Caco-2 (cell line): ENCODE measurements at regions not wholly inside any gene's neighbourhood (a gene's known extent, or its start where the extent isn't known, plus 50 kb on each side); places are given as distances from the start of the nearest gene placed in this dataset.

ENCODE experiments used
- BruUV-seq: library from RNA; stranded (reverse); fragments of 400-500 nt; replicated peaks from 2 replicates; lab custom pipeline; 2021; lab: Mats Ljungman, UMichigan
- CTCF ChIA-PET: fragments of 300-600 bp; sonication (Branson Sonifier 250); formaldehyde crosslinking; loops from one replicate; lab custom pipeline; 2022; ENCODE audit warnings: antibody characterized with exemption; lab: Charles Lee
- POLR2A ChIA-PET: fragments of 300-600 bp; sonication (Branson Sonifier 250); formaldehyde crosslinking; loops from one replicate; lab custom pipeline; 2022; ENCODE audit warnings: antibody characterized with exemption; lab: Charles Lee
- DNase-seq, 2 experiments: peaks; one replicate each; pipeline versions ENCODE4 v3.0.0 to v3.0.0-alpha.2; 2020 to 2022
- H3K27me3 ChIP-seq: replicated peaks from 2 replicates; pipeline ENCODE4 v1.6.0; 2011; ENCODE audit warnings: low read length; ENCODE audit not compliant: control insufficient read depth, insufficient read depth
- H3K36me3 ChIP-seq: 2 replicates; pipeline ENCODE4 v1.5.1; 2011; ENCODE audit warnings: low read length; ENCODE audit not compliant: control insufficient read depth, insufficient read depth
- H3K4me1 ChIP-seq: fragments of 250-450 bp; sonication (Bioruptor Pico); 2 replicates; pipeline ENCODE4 v1.5.1; 2020; ENCODE audit warnings: mild to moderate bottlenecking
- H3K4me3 ChIP-seq: 2 replicates; pipeline ENCODE4 v1.5.1; 2011; ENCODE audit warnings: low read depth, mild to moderate bottlenecking, control low read depth, low read length
- H3K9me3 ChIP-seq: fragments of 250-450 bp; sonication (Bioruptor Pico); 2 replicates; pipeline ENCODE4 v1.5.1; 2020; ENCODE audit warnings: mild to moderate bottlenecking, moderate library complexity
- H3K27ac Mint-ChIP-seq: one replicate; pipeline ENCODE4 v1.8.0; 2022; ENCODE audit warnings: mixed read lengths; ENCODE audit not compliant: unreplicated experiment
- H3K27me3 Mint-ChIP-seq: one replicate; pipeline ENCODE4 v1.8.0; 2022; ENCODE audit warnings: mixed read lengths; ENCODE audit not compliant: insufficient read depth, unreplicated experiment
- H3K36me3 Mint-ChIP-seq: one replicate; pipeline ENCODE4 v1.8.0; 2022; ENCODE audit warnings: mild to moderate bottlenecking, mixed read lengths; ENCODE audit not compliant: insufficient read depth, unreplicated experiment
- H3K4me1 Mint-ChIP-seq: one replicate; pipeline ENCODE4 v1.8.0; 2022; ENCODE audit warnings: low read depth, mixed read lengths; ENCODE audit not compliant: unreplicated experiment
- H3K4me3 Mint-ChIP-seq: one replicate; pipeline ENCODE4 v1.8.0; 2022; ENCODE audit warnings: mild to moderate bottlenecking, moderate library complexity, mixed read lengths; ENCODE audit not compliant: unreplicated experiment
- H3K9me3 Mint-ChIP-seq: one replicate; pipeline ENCODE4 v1.8.0; 2022; ENCODE audit warnings: mixed read lengths; ENCODE audit not compliant: unreplicated experiment
- intact Hi-C: fragments of 100-400 bp; cut with micrococcal nuclease; formaldehyde crosslinking; loops from one replicate; pipeline ENCODE4 v1.10.0; 2022; ENCODE audit not compliant: unreplicated experiment
- TF ChIP-seq, protein P1 (sequence below), 2 experiments: fragments of 200-600 bp in 1 of 2; IDR thresholded peaks; 1 replicate in 1 of 2; 2 replicates in 1 of 2; pipeline versions ENCODE4 v1.5.1 to v1.8.0; 2011 to 2022; ENCODE audit warnings: antibody characterized with exemption in 1 of 2, control low read depth in 1 of 2, inconsistent platforms in 1 of 2, low read depth in 1 of 2, low read length in 1 of 2, mild to moderate bottlenecking in 1 of 2, moderate library complexity in 1 of 2; ENCODE audit not compliant: insufficient read depth in 1 of 2, severe bottlenecking in 1 of 2, unreplicated experiment in 1 of 2

DNA sequence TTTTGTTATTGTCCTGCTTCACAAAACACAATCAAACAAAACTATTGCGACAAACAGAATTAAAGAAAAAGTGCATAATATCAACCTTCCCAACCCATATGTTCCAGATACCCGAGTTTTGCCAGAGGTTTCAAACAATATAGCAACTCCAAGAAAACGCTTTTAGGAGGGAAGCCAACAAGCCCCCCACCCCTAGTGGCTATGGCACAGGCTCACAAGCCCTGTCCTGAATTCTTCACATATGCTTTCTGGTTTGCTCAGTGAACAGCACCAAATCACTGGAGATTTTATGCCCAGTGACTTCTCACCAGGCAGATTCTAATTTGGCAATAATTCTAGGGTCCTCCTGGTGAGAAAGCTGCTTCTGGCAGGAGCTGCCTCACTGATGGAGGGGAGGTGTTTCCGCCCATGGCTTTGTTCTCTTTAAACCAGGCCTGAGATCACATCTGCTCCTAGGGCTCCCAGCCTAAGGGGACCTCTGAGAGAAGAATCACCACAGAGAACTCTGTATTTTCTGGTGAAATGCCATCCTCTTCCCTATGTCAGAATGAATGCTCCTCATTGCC lies 1982.4 kb downstream of the EFNA5 start:
- Mint-ChIP-seq H3K27ac (no peak overlapping the region), H3K27me3 (no peaks in the 10 kb centered on the region), H3K4me1 (no peaks in the 10 kb centered on the region), H3K36me3 (no peaks in the 10 kb centered on the region), H3K4me3 (no peak overlapping the region), H3K9me3 (no peaks in the 10 kb centered on the region)
- H3K36me3 ChIP-seq = no peaks in the 10 kb centered on the region
- DNase-seq = no peak
- H3K9me3 ChIP-seq = no peaks in the 10 kb centered on the region
- intact Hi-C loops = no loop called here
- peaks cover 3% of the 10 kb centered on the region; the same call in 1 of the 2 replicates for H3K4me1 ChIP-seq
- H3K4me3 ChIP-seq = no peak overlapping the region
- no TSS peak for BruUV-seq
- CTCF ChIA-PET = no interaction called here
- POLR2A ChIA-PET = no interaction called here
- TF ChIP-seq, protein P1, sequence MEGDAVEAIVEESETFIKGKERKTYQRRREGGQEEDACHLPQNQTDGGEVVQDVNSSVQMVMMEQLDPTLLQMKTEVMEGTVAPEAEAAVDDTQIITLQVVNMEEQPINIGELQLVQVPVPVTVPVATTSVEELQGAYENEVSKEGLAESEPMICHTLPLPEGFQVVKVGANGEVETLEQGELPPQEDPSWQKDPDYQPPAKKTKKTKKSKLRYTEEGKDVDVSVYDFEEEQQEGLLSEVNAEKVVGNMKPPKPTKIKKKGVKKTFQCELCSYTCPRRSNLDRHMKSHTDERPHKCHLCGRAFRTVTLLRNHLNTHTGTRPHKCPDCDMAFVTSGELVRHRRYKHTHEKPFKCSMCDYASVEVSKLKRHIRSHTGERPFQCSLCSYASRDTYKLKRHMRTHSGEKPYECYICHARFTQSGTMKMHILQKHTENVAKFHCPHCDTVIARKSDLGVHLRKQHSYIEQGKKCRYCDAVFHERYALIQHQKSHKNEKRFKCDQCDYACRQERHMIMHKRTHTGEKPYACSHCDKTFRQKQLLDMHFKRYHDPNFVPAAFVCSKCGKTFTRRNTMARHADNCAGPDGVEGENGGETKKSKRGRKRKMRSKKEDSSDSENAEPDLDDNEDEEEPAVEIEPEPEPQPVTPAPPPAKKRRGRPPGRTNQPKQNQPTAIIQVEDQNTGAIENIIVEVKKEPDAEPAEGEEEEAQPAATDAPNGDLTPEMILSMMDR (IDR thresholded peaks at IDR 0.05; ENCODE audit: insufficient read depth in 1 of 2, low read depth in 1 of 2, low read length in 1 of 2, severe bottlenecking in 1 of 2, unreplicated experiment in 1 of 2) = no peak
- H3K27me3 ChIP-seq = no peaks in the 10 kb centered on the region

DNA sequence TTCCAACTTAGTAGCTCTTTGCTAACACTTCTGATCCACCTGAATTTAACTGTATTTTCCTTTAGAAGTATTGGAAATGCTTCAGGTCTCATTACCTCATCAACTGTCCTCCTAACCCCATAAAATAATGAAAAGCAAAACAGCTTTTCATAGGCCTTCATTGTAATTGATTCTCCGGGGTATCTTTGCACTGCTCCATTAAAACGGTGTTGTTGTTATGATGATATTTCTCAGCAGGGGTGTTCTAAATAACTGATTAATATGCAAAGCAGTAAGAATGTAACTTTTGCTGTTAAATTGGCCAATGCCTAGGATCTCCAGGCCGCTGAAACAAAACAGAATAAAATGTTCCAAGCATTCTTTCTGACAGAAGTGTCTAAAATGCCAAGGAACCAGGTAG lies 1983.2 kb downstream of the EFNA5 start:
- ChIA-PET POLR2A (no interaction called here), CTCF (no interaction called here)
- no TSS peak for BruUV-seq
- intact Hi-C loops = no loop called here
- Histone ChIP-seq H3K36me3 (no peaks in the 10 kb centered on the region), H3K4me1 (peaks cover 3% of the 10 kb centered on the region; the same call in 1 of the 2 replicates), H3K9me3 (no peaks in the 10 kb centered on the region), H3K4me3 (no peak overlapping the region), H3K27me3 (no peaks in the 10 kb centered on the region)
- Mint-ChIP-seq H3K9me3 (no peaks in the 10 kb centered on the region), H3K4me1 (no peaks in the 10 kb centered on the region), H3K36me3 (no peaks in the 10 kb centered on the region), H3K27me3 (peaks cover 2% of the 10 kb centered on the region), H3K4me3 (no peak overlapping the region), H3K27ac (no peak overlapping the region)
- TF ChIP-seq, protein P1 (IDR thresholded peaks at IDR 0.05; ENCODE audit: insufficient read depth in 1 of 2, low read depth in 1 of 2, low read length in 1 of 2, severe bottlenecking in 1 of 2, unreplicated experiment in 1 of 2) = no peak
- DNase-seq = no peak

DNA sequence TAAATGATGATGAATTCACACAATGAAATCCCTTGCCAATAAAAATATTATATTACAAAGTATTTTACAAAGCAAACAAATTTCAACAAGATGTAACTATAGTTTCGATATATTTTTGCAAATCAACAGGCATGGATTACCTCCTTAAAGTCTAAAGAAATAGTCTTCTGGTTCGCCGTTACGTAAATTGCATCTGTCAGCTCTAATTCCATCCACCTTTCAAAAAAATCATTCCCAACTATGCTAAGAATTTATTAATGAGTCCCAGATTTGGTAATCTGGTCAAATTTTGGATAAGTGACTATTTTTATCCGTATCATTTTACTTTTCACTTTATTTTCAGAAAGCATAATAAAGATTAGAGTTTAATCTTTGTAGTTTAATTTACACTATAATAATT lies 1984.9 kb downstream of the EFNA5 start:
- POLR2A ChIA-PET = no interaction called here
- Mint-ChIP-seq H3K36me3 (no peaks in the 10 kb centered on the region), H3K27me3 (peaks cover 2% of the 10 kb centered on the region), H3K4me3 (no peak overlapping the region), H3K9me3 (no peaks in the 10 kb centered on the region), H3K27ac (no peak overlapping the region), H3K4me1 (no peaks in the 10 kb centered on the region)
- CTCF ChIA-PET = no interaction called here
- Histone ChIP-seq H3K36me3 (no peaks in the 10 kb centered on the region), H3K9me3 (no peaks in the 10 kb centered on the region), H3K27me3 (no peaks in the 10 kb centered on the region), H3K4me1 (peaks cover 3% of the 10 kb centered on the region; the same call in 1 of the 2 replicates), H3K4me3 (no peak overlapping the region)
- no peak for DNase-seq
- no TSS peak for BruUV-seq
- TF ChIP-seq, protein P1 (IDR thresholded peaks at IDR 0.05; ENCODE audit: insufficient read depth in 1 of 2, low read depth in 1 of 2, low read length in 1 of 2, severe bottlenecking in 1 of 2, unreplicated experiment in 1 of 2) = no peak
- intact Hi-C loops = no loop called here
